HL-60 (cell line): ENCODE measurements at regions not wholly inside any gene's neighbourhood (a gene's known extent, or its start where the extent isn't known, plus 50 kb on each side); places are given as distances from the start of the nearest gene placed in this dataset.

Experiments
- DNase-seq, 2 experiments: peaks; one replicate each; pipeline ENCODE4 v3.0.0-alpha.2; 2010 to 2020; ENCODE audit warnings: low read depth in 1 of 2, low spot score in 1 of 2
- H3K27ac ChIP-seq: fragments of 250-450 bp; sonication (Bioruptor Pico); replicated peaks from 2 replicates; pipeline ENCODE4 v1.5.1; 2020; ENCODE audit warnings: mild to moderate bottlenecking, moderate library complexity
- H3K27me3 ChIP-seq: fragments of 250-450 bp; sonication (Bioruptor Pico); 2 replicates; pipeline ENCODE4 v1.5.1; 2021; ENCODE audit warnings: mild to moderate bottlenecking, moderate library complexity; ENCODE audit not compliant: insufficient read depth, poor library complexity, severe bottlenecking
- H3K4me3 ChIP-seq: replicated peaks from 2 replicates; pipeline ENCODE4 v1.5.1; 2011; ENCODE audit warnings: mild to moderate bottlenecking, control low read depth, low read length; ENCODE audit not compliant: insufficient read depth
- CTCF ChIP-seq: IDR thresholded peaks from one replicate; pipeline ENCODE4 v1.5.1; 2011; ENCODE audit warnings: low read length, control low read depth, inconsistent platforms; ENCODE audit not compliant: insufficient read depth
- GABPA ChIP-seq: IDR thresholded peaks from 2 replicates; pipeline ENCODE4 v1.6.1; 2012; ENCODE audit warnings: low read depth
- POLR2AphosphoS5 ChIP-seq: IDR thresholded peaks from 2 replicates; pipeline ENCODE4 v1.6.1; 2012; ENCODE audit warnings: low read depth
- REST ChIP-seq: IDR thresholded peaks from 2 replicates; pipeline ENCODE4 v1.6.1; 2012; ENCODE audit warnings: low read depth; ENCODE audit not compliant: insufficient replicate concordance
- SPI1 ChIP-seq: IDR thresholded peaks from 2 replicates; pipeline ENCODE4 v1.6.1; 2012; ENCODE audit warnings: low read depth, mild to moderate bottlenecking, borderline replicate concordance

GRCh38 chr3:95717048-95717447 lies 1097.3 kb upstream of the EPHA6 start:
- Histone ChIP-seq H3K27ac (no peak overlapping the region), H3K27me3 (no peaks in the 10 kb centered on the region), H3K4me3 (no peak overlapping the region)
- no peak for TF ChIP-seq POLR2AphosphoS5
- TF ChIP-seq REST: no peak
- TF ChIP-seq GABPA: no peak
- TF ChIP-seq SPI1: no peak
- no peak for TF ChIP-seq CTCF
- DNase-seq: no peak

GRCh38 chr3:95718168-95718567 lies 1096.2 kb upstream of the EPHA6 start:
- DNase-seq: no peak
- H3K4me3 ChIP-seq: no peak overlapping the region
- no peaks in the 10 kb centered on the region for H3K27me3 ChIP-seq
- H3K27ac ChIP-seq: no peak overlapping the region
- TF ChIP-seq GABPA: no peak
- TF ChIP-seq REST: no peak
- no peak for TF ChIP-seq POLR2AphosphoS5
- TF ChIP-seq CTCF: no peak
- no peak for TF ChIP-seq SPI1

- DNase-seq: no peak
- Histone ChIP-seq H3K27ac (no peak overlapping the region), H3K27me3 (no peaks in the 10 kb centered on the region), H3K4me3 (no peak overlapping the region)
- TF ChIP-seq SPI1 (no peak), POLR2AphosphoS5 (no peak), GABPA (no peak), CTCF (no peak), REST (no peak)
Observed at GRCh38 chr3:95719481-95719880, 1094.9 kb upstream of the EPHA6 start.
